ENCODE measurements at regions not wholly inside any gene's neighbourhood (a gene's known extent, or its start where the extent isn't known, plus 50 kb on each side); places are given as distances from the start of the nearest gene placed in this dataset.
A peak's percentile ranks its signal among the peaks of the same experiment; 100 is the strongest.
"Not testable (repeated sequence)": the region's sequence is repeated elsewhere in the genome, so short reads cannot be mapped to it uniquely, and the experiment has no call there.

DNA sequence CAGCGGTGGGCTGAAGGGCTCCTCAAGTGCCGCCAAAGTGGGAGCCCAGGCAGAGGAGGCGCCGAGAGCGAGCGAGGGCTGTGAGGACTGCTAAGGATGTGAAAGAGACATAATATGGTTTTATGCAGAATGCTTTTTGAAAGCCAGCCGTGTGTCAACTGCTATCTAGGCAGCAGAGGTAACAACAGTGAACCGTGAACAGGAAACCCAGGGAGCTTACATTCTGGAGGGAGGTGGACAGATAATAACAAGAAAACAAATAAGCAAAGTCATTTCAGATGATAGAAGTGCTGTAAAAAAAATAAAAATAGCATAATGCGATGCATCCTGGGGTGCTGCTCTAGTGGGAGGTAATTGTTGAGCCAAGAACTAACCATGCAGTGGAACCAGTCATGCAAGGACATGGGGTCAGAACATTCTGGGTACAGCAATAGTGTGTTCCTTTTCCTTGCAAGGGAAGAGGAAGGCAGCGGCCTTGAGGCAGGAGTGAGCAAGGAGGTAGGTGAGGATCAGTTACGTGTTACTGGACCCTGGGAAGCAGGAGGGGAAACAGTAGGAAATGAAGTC is 134.4 kb upstream of the TMEM170B start:
- DNase-seq = no peak

DNA sequence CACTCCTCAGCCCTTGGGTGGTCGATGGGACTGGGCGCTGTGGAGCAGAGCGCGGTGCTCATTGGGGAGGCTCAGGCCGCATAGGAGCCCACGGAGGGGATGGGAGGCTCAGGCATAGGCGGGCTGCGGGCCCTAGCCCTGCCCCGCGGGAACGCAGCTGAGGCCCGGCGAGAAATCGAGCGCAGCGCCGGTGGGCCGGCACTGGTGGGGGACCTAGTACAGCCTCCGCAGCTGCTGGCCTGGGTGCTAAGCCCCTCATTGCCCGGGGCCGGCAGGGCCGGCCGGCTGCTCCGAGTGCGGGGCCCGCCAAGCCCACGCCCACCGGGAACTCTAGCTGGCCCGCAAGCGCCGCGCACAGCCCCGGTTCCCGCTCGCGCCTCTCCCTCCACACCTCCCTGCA is 135.0 kb upstream of the TMEM170B start:
- not testable (repeated sequence) for DNase-seq

DNA sequence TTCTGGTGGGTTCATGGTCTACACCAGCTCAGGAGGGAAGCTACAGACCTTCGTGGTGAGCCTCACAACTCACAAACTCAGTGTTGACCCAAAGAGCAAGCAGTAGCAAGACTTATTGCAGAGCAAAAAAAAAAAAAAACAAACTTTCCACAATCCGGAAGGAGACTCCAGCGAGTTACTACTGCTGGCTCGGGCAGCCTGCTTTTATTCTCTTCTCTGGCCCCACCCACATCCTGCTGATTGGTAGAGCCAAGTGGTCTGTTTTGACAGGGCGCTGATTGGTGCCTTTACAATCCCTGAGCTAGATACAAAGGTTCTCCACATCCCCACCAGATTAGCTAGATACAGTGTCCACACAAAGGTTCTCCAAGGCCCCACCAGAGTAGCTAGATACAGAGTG is 135.6 kb upstream of the TMEM170B start:
- DNase-seq = not testable (repeated sequence)

DNA sequence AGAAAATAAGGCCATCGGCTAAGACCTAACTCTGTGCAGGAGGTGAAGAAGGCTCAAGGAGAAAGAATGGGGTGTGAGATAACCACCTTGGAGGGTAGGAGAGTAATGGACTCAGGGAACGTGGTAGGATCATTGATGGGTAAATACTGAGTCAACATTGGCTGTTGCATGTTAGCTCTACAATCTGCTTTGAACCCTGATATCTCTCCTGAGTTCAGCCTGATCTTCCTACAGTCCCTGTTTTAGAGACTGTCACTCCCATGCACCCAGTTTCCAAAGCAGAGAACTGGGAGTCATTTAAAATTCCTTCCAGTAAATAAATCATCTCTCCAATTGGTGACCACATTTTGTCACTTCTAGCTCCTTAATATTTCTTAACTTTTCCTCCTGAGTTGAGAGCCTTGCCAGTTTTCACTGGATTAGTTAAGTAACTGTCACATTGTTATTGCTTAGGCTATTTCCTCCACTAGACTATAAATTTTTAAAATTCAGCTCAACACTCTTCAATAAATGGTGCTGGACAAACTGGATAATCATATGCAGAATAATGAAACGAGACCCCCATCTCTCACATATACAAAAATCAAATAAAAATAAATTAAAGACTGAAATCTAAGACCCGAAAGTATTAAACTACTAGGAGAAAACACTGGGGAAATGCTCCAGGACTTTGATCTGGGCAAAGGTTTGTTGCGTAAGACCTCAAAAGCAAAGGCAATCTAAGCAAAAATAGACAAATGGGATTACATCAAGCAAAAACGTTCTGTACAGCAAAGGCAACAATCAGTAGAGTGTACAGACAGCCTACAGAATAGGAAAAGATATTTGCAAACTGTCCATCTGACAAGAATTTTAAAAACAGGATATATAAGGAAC is 138.9 kb upstream of the TMEM170B start:
- no peak for DNase-seq

DNA sequence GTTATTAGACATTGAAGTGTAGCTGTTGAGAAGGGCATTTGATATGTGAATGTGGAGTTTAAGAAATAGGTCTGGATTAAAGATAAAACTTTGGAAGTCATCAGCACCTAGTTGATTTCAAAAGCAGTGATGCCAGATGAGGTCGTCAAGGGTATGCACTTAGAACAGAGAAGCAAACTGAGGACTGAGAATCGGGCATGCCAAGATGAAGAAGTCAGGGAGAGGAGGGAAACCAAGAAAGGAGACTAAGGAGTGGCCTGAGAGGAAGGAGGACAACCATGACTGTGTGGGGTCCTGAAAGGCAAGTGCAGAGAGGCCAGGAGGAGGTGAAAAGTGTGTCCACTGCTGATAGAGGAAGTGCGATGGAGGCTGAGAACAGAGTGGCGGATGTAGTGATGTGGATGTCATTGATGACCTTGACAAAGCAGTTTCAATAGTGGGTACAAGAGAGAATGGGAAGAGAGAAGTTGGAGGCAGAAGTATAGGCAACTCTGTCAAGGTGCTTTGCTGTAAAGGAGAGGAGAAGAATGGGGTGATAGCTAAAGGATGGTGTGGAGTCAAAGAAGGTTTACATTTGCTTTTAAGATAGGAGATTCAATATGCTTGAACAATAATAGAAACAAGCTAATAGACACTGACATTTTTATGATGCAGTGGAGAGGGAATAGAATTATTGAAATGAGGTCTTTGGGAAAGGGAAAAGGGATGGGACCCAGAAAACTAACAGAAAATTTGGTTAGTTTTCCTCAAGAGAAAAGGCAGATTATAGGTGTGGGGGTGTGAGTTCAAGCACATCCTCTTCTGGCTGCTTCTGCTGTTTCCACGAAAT is 139.7 kb upstream of the TMEM170B start:
- DNase-seq = no peak

DNA sequence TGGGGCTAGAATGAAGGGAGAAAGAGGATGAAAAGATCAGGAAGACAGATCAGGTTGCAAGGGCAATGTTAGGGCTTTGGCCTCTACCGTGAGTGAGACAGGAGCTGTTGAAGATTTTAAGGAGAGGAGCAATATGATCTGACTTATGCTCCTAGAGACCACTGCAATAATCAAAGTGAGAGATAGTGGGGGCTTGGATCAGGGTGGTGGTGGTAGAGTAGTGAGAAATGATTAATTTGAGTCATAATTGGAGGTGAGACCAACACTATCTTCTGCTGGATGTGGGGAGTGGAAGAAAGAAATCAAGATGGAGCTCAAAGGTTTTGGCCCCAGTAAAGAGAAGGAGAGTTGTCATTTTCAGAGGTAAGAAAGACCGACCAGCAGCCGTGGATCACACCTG is 140.7 kb upstream of the TMEM170B start:
- no peak for DNase-seq

DNA sequence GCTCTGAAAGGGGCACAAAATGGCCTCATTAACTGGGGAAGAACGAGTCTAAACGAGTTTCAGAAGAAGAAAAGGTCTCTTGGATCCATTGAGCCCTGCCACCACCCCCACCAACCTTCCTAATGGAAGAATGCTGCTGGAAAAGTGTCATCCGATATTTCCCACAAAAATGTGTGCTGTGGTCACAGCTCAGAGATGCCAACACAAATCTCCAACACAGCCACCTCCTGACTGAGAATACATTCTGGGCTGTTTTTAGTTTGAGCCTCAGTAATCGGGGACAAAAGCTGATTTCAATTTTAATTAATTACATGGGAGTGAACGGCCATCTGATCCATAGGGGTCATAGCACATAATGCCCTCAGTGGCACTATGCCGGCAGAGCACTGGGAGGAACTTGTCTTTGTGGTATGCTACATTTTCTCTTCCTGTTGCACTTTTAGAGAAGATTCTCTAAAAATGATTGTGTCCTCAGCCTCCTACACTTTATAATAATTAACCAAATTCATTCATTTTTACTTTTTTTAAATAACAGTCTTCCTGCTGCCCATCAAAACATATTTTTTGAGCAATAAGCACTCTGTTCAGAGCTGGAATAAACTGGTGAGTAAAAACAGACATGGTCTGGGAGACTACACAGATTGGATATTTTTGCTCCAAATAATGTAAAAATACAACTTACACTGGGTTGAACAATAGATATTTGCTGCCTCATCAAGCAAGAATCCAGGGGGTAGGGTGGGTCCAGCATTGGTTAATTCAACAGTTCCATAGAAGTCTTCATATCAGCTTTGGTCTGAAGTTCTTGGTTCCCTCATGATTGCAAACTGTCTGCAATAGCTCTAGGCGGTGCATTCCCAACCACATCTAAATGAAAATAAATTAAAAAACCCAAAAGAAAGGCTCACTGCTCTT is 143.6 kb upstream of the TMEM170B start:
- no peak for DNase-seq

DNA sequence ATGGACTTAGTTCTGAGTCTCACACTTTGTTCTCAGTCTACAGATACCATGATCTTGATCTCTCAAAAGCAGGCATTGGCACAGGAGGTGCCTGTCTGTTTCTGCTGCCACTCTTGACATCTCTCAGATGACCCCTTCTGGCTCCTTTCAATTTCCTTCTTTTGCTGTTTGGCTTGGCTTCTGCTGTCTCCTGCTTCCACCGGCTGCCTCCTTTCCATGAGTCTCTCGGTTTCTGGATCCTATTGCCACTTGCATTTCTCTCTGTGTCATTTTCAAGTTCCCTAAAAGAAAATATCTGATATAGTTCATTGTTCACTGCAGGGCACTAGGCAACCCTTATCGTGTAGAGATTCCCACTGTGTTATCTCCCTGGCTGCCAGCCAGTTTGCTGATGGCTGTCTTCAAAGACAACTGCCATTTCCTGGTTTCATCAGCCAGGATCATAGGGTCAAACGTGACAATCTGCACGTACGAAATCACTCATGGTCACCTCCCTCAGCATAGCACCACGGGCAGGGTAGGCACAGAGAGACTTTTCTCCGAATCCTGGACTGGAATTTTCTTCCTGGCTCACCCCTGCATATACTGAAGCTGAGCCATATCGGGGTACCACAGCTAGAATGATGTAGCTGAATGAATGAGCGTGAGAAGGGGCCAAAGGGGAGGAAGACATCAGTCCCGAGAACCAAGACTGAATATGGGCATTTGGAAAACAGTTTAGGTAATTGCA is 144.6 kb upstream of the TMEM170B start:
- DNase-seq = no peak

DNA sequence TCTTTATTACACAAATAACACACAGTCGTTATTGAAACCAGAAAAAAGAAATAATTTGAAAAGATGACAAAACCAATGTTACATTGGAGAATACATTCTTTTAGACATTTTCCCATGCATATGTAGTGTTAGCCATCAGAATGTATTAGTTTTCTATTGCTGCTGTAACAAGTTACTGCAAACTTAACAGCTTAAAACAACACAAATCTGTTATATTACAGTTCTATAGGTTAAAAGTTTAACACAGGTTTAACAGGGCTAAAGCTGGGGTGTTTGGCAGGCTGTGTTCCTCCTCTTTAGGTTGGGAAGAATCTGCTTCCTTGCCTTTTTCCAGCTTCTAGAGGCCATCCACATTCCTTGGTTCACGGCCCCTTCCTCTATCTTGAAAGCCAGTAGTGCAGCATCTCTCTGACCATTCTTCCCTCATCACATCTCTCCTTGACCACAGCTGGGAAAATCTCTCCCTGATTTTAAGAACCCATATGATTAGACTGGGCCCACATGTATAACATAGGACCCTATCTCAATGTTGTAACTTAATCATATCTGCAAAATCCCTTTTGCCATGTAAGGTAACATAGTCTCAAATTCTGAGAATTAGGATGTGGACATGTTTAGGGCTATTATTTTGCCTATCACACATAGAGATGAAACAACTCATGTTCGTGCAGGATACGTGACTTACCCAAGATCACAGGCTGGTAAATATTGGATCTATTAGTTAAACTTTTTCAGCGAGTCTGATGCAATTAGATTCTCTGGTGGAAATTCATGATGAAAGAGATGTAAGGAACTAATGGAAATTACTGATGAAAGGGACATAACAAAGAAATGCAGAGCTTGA is 145.4 kb upstream of the TMEM170B start:
- DNase-seq = no peak

DNA sequence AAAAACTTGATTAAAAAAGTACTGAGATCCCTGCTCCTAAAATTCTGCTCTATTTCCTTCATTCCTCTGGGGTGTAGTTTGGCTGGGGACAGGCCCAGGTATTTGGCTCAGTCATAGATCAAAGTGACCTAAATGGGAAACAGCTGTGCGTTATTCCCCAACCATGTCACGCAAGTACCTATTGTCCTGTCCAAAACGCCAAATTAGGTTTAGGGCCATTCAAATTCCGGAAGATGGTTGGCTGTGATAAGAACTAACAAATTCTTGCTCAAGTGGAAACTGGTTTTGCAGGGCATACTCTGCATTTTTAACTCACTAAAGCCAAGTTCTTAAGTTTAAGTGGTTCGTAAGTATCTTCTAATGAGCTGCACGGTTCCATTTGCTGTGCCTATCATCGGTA is 147.6 kb upstream of the TMEM170B start:
- DNase-seq = no peak

DNA sequence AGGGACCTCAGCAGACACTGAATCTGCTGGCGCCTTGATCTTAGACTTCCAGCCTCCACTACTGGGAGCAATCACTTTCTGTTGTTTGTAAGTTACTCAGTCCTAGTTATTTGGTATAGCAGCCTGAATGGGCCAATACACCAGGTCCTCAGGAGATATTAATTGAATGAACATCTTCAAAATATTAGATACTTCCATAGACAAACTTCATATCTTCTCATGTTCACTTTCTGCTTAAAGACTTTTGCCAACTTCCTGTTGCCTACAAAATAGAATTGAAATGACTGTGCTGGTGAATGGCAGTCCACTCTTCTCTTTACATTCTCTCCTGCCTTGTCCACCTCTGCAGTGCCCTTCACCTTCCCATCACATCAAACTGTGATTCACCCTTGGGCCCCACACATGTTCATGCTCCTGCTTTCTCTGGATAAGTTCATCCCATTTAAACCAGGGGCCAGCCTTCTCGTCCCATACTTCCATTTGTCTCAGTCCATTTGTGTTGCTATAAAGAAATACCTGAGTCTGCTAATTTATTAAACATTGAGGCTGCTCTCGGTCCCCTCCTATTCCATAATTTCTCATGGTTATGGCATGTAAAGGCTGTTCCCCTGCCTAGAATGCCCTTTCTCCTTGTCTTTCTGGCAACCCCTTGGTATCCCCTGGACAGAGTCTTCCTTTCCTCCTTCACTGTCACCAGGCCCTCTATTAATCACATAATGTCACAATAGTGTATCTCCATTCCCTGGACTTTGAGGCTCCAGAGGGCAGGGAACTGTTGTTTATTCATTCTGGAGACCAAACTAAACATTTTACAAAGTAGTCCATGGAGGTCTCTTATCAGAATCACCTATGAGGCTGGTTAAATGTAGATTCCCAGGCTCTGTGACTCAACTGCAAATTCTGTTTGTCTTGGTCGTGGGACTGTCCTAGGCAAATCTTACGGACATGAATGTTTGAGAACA is 148.3 kb upstream of the TMEM170B start:
- DNase-seq = no peak

DNA sequence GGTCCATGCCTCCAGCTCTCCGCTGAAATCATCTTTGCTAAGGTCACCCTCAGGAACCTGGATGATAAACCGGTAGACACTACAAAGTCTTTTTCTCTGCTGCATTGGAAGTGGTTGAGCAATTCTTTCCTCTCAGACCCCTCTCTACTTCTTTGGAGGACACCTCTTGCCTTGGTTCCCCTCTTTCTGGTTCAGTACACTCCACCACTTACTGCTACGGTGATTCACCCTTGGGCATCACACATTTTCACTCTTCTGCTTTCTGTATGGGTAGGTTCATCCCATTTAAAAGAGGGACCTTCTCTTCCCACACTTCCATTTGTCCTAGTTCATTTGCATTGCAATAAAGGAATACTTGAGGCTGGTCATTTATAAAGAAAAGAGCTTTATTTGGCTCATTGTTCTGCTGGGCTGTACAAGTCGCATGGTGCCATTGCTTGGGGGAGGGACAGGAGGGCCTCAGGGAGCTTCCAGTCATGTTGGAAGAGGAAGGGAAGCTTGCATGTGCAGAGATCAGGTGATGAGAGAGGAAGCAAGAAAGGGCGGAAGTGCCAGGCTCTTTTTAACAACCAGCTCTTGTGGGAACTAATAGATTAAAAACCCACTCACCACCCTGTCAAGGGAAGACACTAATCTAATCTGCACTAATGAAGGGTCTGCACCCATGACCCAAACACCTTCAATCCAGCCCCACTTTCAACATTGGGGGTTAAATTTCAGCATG is 149.7 kb upstream of the TMEM170B start:
- no peak for DNase-seq

DNA sequence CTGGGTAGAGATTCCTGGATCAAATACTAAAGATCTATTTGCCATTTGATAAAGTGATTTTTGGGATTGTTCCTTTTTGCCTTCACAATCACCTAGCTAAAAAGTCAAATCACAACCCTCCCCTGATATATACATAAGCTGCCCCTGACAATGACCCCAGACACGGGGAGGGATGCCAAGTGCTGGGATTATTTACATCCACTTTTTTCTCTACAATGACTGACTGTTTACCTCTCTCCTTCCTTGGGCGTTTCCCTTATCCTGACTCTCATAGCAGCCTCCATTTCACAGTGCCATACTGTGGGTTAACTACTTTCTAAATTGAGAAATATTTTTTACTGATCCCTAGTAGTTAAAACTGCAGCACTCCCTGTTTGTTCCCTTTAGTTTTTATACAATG is 150.8 kb upstream of the TMEM170B start:
- no peak for DNase-seq

DNA sequence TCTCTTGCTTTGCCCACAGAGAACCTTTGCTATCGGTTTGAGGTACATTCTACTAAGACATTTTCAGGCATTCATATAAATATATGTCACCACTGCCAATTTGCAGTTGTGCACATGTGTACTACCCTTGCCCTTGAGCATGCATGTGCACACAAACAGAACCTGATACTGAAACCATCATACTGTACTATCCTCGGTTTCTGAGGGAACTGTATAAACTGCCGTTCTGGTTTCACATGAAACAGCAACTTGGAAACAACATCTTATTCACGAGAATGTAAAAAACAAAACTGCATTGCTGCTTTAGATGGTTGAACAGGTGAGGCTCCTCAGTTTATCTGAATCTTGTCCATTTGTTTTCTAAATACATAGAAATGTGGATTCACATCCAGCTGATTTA is 151.2 kb upstream of the TMEM170B start:
- DNase-seq = no peak

DNA sequence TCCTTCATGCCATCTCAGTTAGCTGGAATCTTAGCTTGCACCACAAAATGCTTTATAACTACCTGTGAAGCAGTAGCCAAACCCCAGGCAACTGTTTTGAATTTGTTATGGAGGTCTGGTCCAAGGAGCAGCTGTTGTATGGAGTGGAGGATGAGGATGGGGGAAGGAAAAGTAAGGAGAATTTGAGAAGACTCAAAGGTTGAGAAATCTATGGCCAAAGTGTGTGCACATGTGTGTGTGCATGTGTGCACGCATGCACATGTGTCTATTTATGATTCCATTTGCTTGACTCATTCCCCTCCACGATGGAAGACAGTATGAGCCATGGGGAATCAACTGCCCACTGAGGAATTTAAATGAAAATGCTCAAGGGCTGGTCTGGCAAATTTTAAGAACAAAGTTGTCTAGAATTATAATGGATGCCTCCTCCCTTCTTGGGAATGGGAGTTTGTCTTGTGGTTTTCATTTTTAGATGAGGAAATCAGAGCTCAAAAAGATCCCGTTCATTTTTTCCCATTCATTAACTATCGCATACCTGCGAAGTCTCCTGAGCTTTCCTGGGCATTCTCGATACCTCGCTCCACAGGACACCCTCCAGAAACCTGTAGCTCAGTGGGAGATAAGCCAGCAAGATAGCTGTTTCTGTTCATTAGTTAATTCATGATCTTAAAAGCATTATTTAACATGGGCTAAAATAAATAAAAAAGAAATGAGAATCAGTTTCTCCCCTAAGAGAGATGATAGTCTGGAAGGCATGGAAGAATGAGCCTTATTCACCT is 152.3 kb upstream of the NEDD9 start:
- DNase-seq = no peak

DNA sequence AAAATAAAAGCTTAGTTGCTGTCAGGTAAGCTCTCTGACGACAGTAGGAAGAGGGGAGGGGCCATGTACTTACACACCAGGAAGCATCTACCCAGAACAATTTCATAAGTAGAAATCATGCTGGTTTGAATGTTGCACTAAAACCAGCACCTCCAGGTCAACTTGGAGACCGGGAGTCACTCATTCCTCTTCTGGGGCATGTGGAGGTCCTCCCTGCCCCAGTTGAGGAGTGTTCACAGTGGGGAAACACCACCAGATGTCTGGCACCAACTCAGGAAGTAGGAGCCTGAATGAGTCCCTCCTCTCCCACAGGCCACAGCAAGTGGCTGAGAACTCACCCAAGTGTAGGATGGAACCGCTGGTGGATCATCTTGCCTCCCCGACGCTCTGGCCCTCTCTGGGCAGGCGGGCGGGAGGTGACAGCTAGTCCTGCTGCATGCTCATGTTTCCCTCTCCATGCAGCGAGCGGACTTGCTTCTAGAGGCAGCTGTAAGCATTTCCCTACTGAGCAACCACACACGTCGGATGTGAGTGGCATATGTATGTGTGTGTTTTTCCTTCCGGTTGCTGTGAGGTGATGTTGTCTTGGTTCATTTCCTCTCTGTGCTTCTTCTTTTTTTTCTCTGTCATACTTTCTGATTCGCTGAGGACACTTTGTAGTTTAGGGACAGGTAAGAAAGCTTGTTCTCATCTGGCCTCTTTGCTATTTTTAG is 149.5 kb upstream of the NEDD9 start:
- DNase-seq = peak; percentile 66 to 72

DNA sequence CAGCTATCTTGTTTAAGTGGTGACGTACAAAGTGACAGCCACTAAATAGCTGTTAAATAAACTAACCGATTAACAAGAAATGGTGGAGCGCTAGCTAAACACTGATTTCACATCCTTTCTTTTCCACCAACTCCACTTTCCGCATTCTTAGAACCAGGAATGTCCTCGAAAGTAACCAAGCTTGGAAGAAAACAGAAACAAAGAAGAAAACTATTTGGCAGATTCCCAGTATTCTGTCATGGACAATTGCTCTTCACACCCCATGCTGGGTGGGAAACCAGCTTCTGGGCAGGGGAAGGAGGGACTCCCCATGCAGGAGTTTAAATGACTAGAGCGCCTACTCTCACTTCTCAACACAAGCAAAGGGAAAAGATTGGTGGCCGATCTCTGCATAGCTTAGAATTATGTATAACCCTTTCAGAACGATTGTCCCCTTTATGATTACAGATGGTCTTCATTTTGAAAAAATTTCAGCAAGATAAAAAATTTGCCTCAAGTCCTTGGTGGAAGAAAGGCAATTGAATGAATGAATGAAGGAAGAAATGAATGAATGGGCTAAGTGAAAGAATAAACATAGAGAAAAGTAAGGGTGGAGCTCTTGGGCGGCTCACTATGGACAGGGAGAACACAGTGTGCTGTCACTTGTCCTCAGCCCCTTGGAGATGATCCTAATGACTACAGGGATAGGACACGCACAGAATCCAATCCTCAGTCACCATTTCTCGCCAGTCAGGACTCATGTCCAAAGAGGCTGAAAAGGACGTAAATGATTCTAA is 148.7 kb upstream of the NEDD9 start:
- no peak for DNase-seq

All from activated CD4-positive, alpha-beta T cell treated with anti-CD3 and anti-CD28 coated beads for 4 hours (primary cell).